Activated CD4-positive, alpha-beta T cell treated with anti-CD3 and anti-CD28 coated beads for 36 hours (primary cell): ENCODE measurements at regions not wholly inside any gene's neighbourhood (a gene's known extent, or its start where the extent isn't known, plus 50 kb on each side); places are given as distances from the start of the nearest gene placed in this dataset.
"Not testable (repeated sequence)": the region's sequence is repeated elsewhere in the genome, so short reads cannot be mapped to it uniquely, and the experiment has no call there.

Experiments
- ATAC-seq: fragments of 200-7000 bp; cut with Tn5 transposase; one replicate; pipeline ENCODE4 v1.10.0; 2021; ENCODE audit warnings: mild to moderate bottlenecking, moderate library complexity
- CTCF ChIA-PET: fragments of 350-600 bp; sonication (Branson Sonifier 250); formaldehyde crosslinking; loops from one replicate; lab custom pipeline; 2021; ENCODE audit warnings: antibody characterized with exemption; lab: Charles Lee
- POLR2A ChIA-PET: fragments of 350-600 bp; sonication (Branson Sonifier 250); formaldehyde crosslinking; loops from one replicate; lab custom pipeline; 2021; ENCODE audit warnings: antibody characterized with exemption, inconsistent platforms; lab: Charles Lee
- DNase-seq: peaks from one replicate; pipeline ENCODE4 v3.0.0-alpha.2; 2020
- H3K27ac Mint-ChIP-seq: one replicate; pipeline ENCODE4 v1.8.0; 2021; ENCODE audit warnings: mixed read lengths
- H3K27me3 Mint-ChIP-seq: one replicate; pipeline ENCODE4 v1.8.0; 2021; ENCODE audit warnings: mixed read lengths
- H3K36me3 Mint-ChIP-seq: one replicate; pipeline ENCODE4 v1.8.0; 2021; ENCODE audit warnings: low read depth, mixed read lengths
- H3K4me1 Mint-ChIP-seq: one replicate; pipeline ENCODE4 v1.8.0; 2021; ENCODE audit warnings: mixed read lengths
- H3K4me3 Mint-ChIP-seq: one replicate; pipeline ENCODE4 v1.8.0; 2021; ENCODE audit warnings: mild to moderate bottlenecking, moderate library complexity, mixed read lengths
- H3K9me3 Mint-ChIP-seq: one replicate; pipeline ENCODE4 v1.8.0; 2021; ENCODE audit warnings: low read depth, mixed read lengths
- intact Hi-C, 2 experiments: fragments of 100-400 bp; cut with DNase I in 1 of 2; cut with micrococcal nuclease in 1 of 2; formaldehyde crosslinking; loops; one replicate each; pipeline versions ENCODE4 v1.14.2 to v1.15.1; 2022 to 2024; cut with DNase I, micrococcal nuclease

GRCh38 chr20:64327223-64327549 lies 71.6 kb downstream of the PCMTD2 start:
- H3K4me3 Mint-ChIP-seq, ATAC-seq, H3K36me3 Mint-ChIP-seq, H3K27ac Mint-ChIP-seq, H3K4me1 Mint-ChIP-seq, POLR2A ChIA-PET, H3K9me3 Mint-ChIP-seq, intact Hi-C loops, CTCF ChIA-PET: not testable (repeated sequence)
- H3K27me3 Mint-ChIP-seq = peaks cover 38% of the 10 kb centered on the region
- DNase-seq = peak; percentile 32

DNA sequence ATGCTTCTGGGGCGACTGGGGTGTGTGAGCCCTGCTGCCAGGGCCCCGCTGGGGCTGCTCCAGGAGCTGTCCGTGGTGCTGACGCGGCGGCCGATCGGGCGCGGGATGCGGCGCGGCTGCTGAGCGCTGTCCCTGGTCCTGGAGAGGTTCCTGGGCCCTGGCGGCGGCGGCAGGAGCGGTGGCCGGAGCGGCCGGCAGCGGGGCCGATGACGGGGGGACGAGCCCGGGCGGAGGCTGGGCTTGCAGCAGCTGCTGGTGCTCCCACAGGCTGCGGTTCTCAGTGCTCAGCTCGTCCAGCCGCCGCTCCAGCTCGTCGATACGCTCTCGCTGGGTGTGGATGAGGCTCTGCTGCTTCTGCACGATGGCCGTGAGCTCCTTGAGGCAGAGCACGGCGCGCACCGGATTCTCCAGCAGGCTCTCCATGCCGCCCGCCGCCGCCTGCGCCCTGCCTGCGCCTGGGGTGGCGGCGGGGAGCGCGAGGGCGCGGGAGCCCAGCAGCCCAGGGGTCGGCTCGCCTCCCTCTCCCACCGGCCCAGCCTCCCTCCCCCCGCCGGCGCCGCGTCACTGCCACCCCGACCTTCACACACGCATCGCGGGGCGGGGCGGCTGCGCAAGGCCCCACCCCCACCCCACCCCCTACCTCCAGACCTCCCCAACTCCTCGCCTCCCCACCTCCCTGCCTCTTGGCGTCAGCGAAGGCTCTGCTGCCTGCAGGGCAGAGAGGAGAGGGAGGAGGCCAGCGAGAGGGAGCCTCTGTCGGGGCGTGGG lies 72.2 kb downstream of the PCMTD2 start:
- H3K36me3 Mint-ChIP-seq, H3K9me3 Mint-ChIP-seq, POLR2A ChIA-PET, CTCF ChIA-PET, H3K4me1 Mint-ChIP-seq, H3K4me3 Mint-ChIP-seq, intact Hi-C loops, H3K27ac Mint-ChIP-seq: not testable (repeated sequence)
- ATAC-seq = peak; percentile 86
- H3K27me3 Mint-ChIP-seq = peaks cover 39% of the 10 kb centered on the region
- DNase-seq = peak; percentile 9

- intact Hi-C loops, ATAC-seq: not testable (repeated sequence)
Observed at GRCh38 chr20:64328595-64329250, 73.2 kb downstream of the PCMTD2 start.

DNA sequence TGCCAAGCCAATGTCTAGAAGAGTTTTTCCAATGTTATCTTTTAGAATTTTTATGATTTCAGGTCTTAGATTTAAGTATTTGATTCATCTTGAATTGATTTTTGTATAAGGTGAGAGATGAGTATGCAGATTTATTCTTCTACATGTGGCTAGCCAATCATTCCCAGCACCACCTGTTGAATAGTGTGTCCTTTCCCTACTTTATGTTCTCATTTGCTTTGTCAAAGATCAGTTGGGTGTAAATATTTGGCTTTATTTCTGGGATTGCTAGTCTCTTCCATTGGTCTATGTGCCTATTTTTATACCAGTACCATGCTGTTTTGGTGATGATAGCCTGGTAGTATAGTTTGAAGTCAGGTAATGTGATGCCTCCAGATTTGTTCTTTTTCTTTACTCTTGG lies 77.1 kb downstream of the PCMTD2 start:
- POLR2A ChIA-PET, DNase-seq, H3K4me3 Mint-ChIP-seq, CTCF ChIA-PET, ATAC-seq, intact Hi-C loops, H3K36me3 Mint-ChIP-seq, H3K9me3 Mint-ChIP-seq, H3K4me1 Mint-ChIP-seq, H3K27ac Mint-ChIP-seq: not testable (repeated sequence)
- H3K27me3 Mint-ChIP-seq = peaks cover 29% of the 10 kb centered on the region

More at GRCh38 chr20:64328595-64329250, 73.2 kb downstream of the PCMTD2 start:
- H3K4me3 Mint-ChIP-seq, H3K27ac Mint-ChIP-seq, DNase-seq, POLR2A ChIA-PET, CTCF ChIA-PET, H3K4me1 Mint-ChIP-seq, H3K36me3 Mint-ChIP-seq, H3K9me3 Mint-ChIP-seq: not testable (repeated sequence)
- H3K27me3 Mint-ChIP-seq = peaks cover 42% of the 10 kb centered on the region
